ENCODE measurements at regions not wholly inside any gene's neighbourhood (a gene's known extent, or its start where the extent isn't known, plus 50 kb on each side); places are given as distances from the start of the nearest gene placed in this dataset.

DNA sequence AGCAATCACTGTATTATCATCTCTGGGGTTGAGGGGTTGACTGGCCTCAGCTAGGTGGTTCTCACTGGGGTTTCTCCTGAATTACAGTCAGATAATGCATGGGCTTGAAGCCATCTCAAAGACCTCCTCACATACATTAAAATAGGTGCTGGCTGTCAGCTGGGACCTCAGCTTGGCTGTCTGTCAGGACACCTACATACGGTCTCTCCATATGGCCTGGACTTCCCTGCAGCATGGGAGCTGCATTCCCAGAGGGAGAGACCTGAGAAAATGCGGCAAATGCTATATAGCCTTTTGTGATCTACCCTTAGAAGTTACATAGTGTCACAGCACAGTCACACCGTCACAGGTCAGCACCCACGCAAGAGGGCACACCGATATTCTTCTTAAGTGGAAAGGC lies 93.6 kb downstream of the TSEN15 start:
- Histone ChIP-seq H2AFZ (ENCODE audit: insufficient read depth, low read depth, low read length, poor library complexity, severe bottlenecking) (no peak overlapping the region), H3K4me3 (ENCODE audit: control extremely low read depth in 1 of 5, extremely low read depth in 1 of 5, insufficient read depth in 1 of 5, low read depth in 2 of 5, low read length in 4 of 5) (no peak overlapping the region), H3K79me2 (ENCODE audit: control insufficient read depth, insufficient read depth, low read length) (no peaks in the 10 kb centered on the region), H3K27ac (ENCODE audit: low read length in 2 of 2) (no peak overlapping the region), H3K4me2 (replicated peaks; ENCODE audit: low read depth, low read length, poor library complexity, severe bottlenecking) (no peak overlapping the region), H3K27me3 (replicated peaks in 1 of 4; ENCODE audit: control extremely low read depth in 1 of 4, control insufficient read depth in 3 of 4, insufficient read depth in 4 of 4, low read length in 3 of 4) (peaks cover 0 to 4% (median 0%) of the 10 kb centered on the region in 4 experiments), H3K4me1 (ENCODE audit: control insufficient read depth in 2 of 2, insufficient read depth in 2 of 2, low read length in 2 of 2) (no peaks in the 10 kb centered on the region), H3K36me3 (replicated peaks in 1 of 2; ENCODE audit: control extremely low read depth in 1 of 2, control insufficient read depth in 1 of 2, extremely low read depth in 1 of 2, insufficient read depth in 2 of 2, low read length in 1 of 2) (no peaks in the 10 kb centered on the region), H3K9me3 (ENCODE audit: control extremely low read depth in 1 of 3, control insufficient read depth in 2 of 3, insufficient read depth in 1 of 3, low read length in 2 of 3) (no peaks in the 10 kb centered on the region), H3K9ac (ENCODE audit: low read length) (no peak overlapping the region), H4K20me1 (ENCODE audit: control insufficient read depth, insufficient read depth, low read length, poor library complexity, severe bottlenecking) (no peaks in the 10 kb centered on the region)
- Mint-ChIP-seq H3K9me3 (ENCODE audit: insufficient read depth) (no peaks in the 10 kb centered on the region), H3K27me3 (peaks cover 25% of the 10 kb centered on the region), H3K4me1 (no peaks in the 10 kb centered on the region), H3K27ac (no peak overlapping the region), H3K4me3 (no peak overlapping the region)
- TF ChIP-seq EZH2 (IDR thresholded peaks at IDR 0.05; ENCODE audit: borderline replicate concordance, insufficient read depth, low read depth, low read length, poor library complexity, severe bottlenecking) (no peak), CTCF (IDR thresholded peaks at IDR 0.05) (no peak)
- ChIA-PET POLR2A (no interaction called here), CTCF (no interaction called here)
- no peak for DNase-seq
- no peak for ATAC-seq (ENCODE audit: low read depth)
- WGBS (ENCODE audit: insufficient coverage), result 100% methylated on average over 2 of the region's 5 CpGs
- intact Hi-C loops (cut with micrococcal nuclease), result no loop called here

DNA sequence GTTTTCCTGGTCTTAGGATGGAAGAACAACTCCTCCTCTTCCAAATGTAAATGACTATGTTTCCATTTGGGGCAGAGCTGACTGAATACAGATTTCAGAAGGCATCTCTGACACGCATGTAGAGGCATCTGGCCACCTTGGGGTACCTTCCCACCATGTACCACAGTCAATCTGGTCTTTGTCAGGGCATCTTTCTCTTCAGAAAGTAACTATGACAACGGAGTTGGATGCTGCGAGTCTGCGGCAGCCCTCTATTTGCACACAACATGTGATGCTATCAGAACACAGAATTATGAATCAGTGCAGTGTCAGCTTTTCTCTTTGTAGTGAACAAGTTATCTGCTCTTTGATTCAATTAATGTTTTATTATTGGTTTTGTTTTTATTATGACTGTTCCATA lies 94.7 kb downstream of the TSEN15 start:
- H3K4me1 ChIP-seq (ENCODE audit: control insufficient read depth in 2 of 2, insufficient read depth in 2 of 2, low read length in 2 of 2), result no peaks in the 10 kb centered on the region
- H4K20me1 ChIP-seq (ENCODE audit: control insufficient read depth, insufficient read depth, low read length, poor library complexity, severe bottlenecking), result no peaks in the 10 kb centered on the region
- WGBS (ENCODE audit: insufficient coverage), result 67% methylated on average over 1 of the region's 4 CpGs
- POLR2A ChIA-PET, result no interaction called here
- H3K36me3 ChIP-seq (replicated peaks in 1 of 2; ENCODE audit: control extremely low read depth in 1 of 2, control insufficient read depth in 1 of 2, extremely low read depth in 1 of 2, insufficient read depth in 2 of 2, low read length in 1 of 2), result no peaks in the 10 kb centered on the region
- no peak overlapping the region for H2AFZ ChIP-seq (ENCODE audit: insufficient read depth, low read depth, low read length, poor library complexity, severe bottlenecking)
- no peaks in the 10 kb centered on the region for H3K9me3 ChIP-seq (ENCODE audit: control extremely low read depth in 1 of 3, control insufficient read depth in 2 of 3, insufficient read depth in 1 of 3, low read length in 2 of 3)
- Mint-ChIP-seq H3K27ac (no peak overlapping the region), H3K4me1 (no peaks in the 10 kb centered on the region), H3K9me3 (ENCODE audit: insufficient read depth) (no peaks in the 10 kb centered on the region), H3K4me3 (no peak overlapping the region), H3K27me3 (peaks cover 26% of the 10 kb centered on the region)
- ATAC-seq (ENCODE audit: low read depth), result no peak
- no peak overlapping the region for H3K4me2 ChIP-seq (replicated peaks; ENCODE audit: low read depth, low read length, poor library complexity, severe bottlenecking)
- intact Hi-C loops (cut with micrococcal nuclease), result no loop called here
- TF ChIP-seq CTCF (IDR thresholded peaks at IDR 0.05), result no peak
- TF ChIP-seq EZH2 (IDR thresholded peaks at IDR 0.05; ENCODE audit: borderline replicate concordance, insufficient read depth, low read depth, low read length, poor library complexity, severe bottlenecking), result no peak
- no peak overlapping the region for H3K27ac ChIP-seq (ENCODE audit: low read length in 2 of 2)
- no peak overlapping the region for H3K4me3 ChIP-seq (ENCODE audit: control extremely low read depth in 1 of 5, extremely low read depth in 1 of 5, insufficient read depth in 1 of 5, low read depth in 2 of 5, low read length in 4 of 5)
- CTCF ChIA-PET, result no interaction called here
- no peak overlapping the region for H3K9ac ChIP-seq (ENCODE audit: low read length)
- no peaks in the 10 kb centered on the region for H3K79me2 ChIP-seq (ENCODE audit: control insufficient read depth, insufficient read depth, low read length)
- H3K27me3 ChIP-seq (replicated peaks in 1 of 4; ENCODE audit: control extremely low read depth in 1 of 4, control insufficient read depth in 3 of 4, insufficient read depth in 4 of 4, low read length in 3 of 4), result peaks cover 0 to 4% (median 2%) of the 10 kb centered on the region in 4 experiments
- no peak for DNase-seq
